Breast epithelium (tissue), 4 donors: ENCODE measurements at regions not wholly inside any gene's neighbourhood (a gene's known extent, or its start where the extent isn't known, plus 50 kb on each side); places are given as distances from the start of the nearest gene placed in this dataset.

ENCODE experiments used
- DNase-seq, 2 donors: peaks; one replicate each; pipeline ENCODE4 v3.0.0-alpha.2; 2019; ENCODE audit warnings: low spot score in 2 of 2
- H3K27ac ChIP-seq, 2 donors: fragments of 200-600 bp; sonication (generic) in 1 of 2; one replicate each; pipeline ENCODE4 v1.5.1; 2016 to 2019; ENCODE audit warnings: mild to moderate bottlenecking in 1 of 2
- H3K27me3 ChIP-seq, 2 donors: fragments of 200-600 bp; sonication (generic) in 1 of 2; one replicate each; pipeline versions ENCODE4 v1.5.1 to v1.6.0; 2017 to 2019; ENCODE audit warnings: control low read depth in 1 of 2, mild to moderate bottlenecking in 1 of 2
- H3K36me3 ChIP-seq: fragments of 200-600 bp; one replicate; pipeline ENCODE4 v1.5.1; 2019
- H3K4me1 ChIP-seq, 2 donors: fragments of 200-600 bp; sonication (generic); one replicate each; pipeline ENCODE4 v1.5.1; 2016 to 2019; ENCODE audit warnings: control low read depth in 1 of 2
- H3K4me3 ChIP-seq, 3 donors: fragments of 200-600 bp; sonication (generic); 1 replicate in 2 of 3; 2 replicates in 1 of 3; pipeline ENCODE4 v1.5.1; 2016 to 2019; ENCODE audit warnings: mild to moderate bottlenecking in 3 of 3, moderate library complexity in 2 of 3
- H3K9me3 ChIP-seq, 2 donors: fragments of 200-600 bp; sonication (generic) in 1 of 2; one replicate each; pipeline ENCODE4 v1.5.1; 2016 to 2019; ENCODE audit warnings: control low read depth in 1 of 2
- CTCF ChIP-seq, 3 donors: fragments of 450-650 bp; IDR thresholded peaks; one replicate each; pipeline ENCODE4 v1.5.1; 2016 to 2017; ENCODE audit warnings: antibody characterized with exemption in 3 of 3, mild to moderate bottlenecking in 3 of 3, moderate library complexity in 3 of 3
- POLR2A ChIP-seq: fragments of 450-650 bp; IDR thresholded peaks from one replicate; pipeline ENCODE4 v1.6.1; 2016; ENCODE audit warnings: antibody characterized with exemption, mild to moderate bottlenecking, moderate library complexity
- POLR2AphosphoS5 ChIP-seq, 3 donors: sonication (generic); formaldehyde crosslinking; IDR thresholded peaks; one replicate each; pipeline ENCODE4 v1.6.1; 2017; ENCODE audit warnings: antibody characterized with exemption in 3 of 3
- intact Hi-C: fragments of 100-400 bp; cut with DNase I; formaldehyde crosslinking; loops from one replicate; pipeline ENCODE4 v1.15.1; 2023; ENCODE audit warnings: low total_unique reads

- no peak for DNase-seq
- Histone ChIP-seq H3K4me3 (no peak overlapping the region), H3K27ac (peak overlapping the region in 1 of 2 donors; percentile 37), H3K4me1 (peaks cover 0 to 10% of the 10 kb centered on the region in 2 donors), H3K36me3 (no peaks in the 10 kb centered on the region), H3K27me3 (no peaks in the 10 kb centered on the region), H3K9me3 (no peaks in the 10 kb centered on the region)
- intact Hi-C loops: no loop called here
- no peak for TF ChIP-seq CTCF (IDR thresholded peaks at IDR 0.05)
- no peak for TF ChIP-seq POLR2A
- no peak for TF ChIP-seq POLR2AphosphoS5 (IDR thresholded peaks at IDR 0.05)
Observed at GRCh38 chr2:234261736-234262135, 211.2 kb downstream of the SPP2 start.

GRCh38 chr2:234259440-234259839 lies 208.9 kb downstream of the SPP2 start:
- TF ChIP-seq POLR2A: no peak
- TF ChIP-seq CTCF (IDR thresholded peaks at IDR 0.05): no peak
- no peak for TF ChIP-seq POLR2AphosphoS5 (IDR thresholded peaks at IDR 0.05)
- no peaks in the 10 kb centered on the region for H3K9me3 ChIP-seq
- no peak overlapping the region for H3K27ac ChIP-seq
- intact Hi-C loops: no loop called here
- no peak for DNase-seq
- H3K4me1 ChIP-seq: peaks cover 0 to 10% of the 10 kb centered on the region in 2 donors
- H3K36me3 ChIP-seq: no peaks in the 10 kb centered on the region
- no peak overlapping the region for H3K4me3 ChIP-seq
- no peaks in the 10 kb centered on the region for H3K27me3 ChIP-seq

GRCh38 chr2:234258562-234259141 lies 208.2 kb downstream of the SPP2 start:
- H3K4me3 ChIP-seq: no peak overlapping the region
- DNase-seq: no peak
- H3K9me3 ChIP-seq: no peaks in the 10 kb centered on the region
- H3K36me3 ChIP-seq: no peaks in the 10 kb centered on the region
- TF ChIP-seq POLR2AphosphoS5 (IDR thresholded peaks at IDR 0.05) (no peak), CTCF (IDR thresholded peaks at IDR 0.05) (no peak), POLR2A (no peak)
- H3K27me3 ChIP-seq: no peaks in the 10 kb centered on the region
- peak overlapping the region; percentile 79 to 80 for H3K27ac ChIP-seq
- intact Hi-C loops: no loop called here
- H3K4me1 ChIP-seq: peaks cover 0 to 10% of the 10 kb centered on the region in 2 donors

- Histone ChIP-seq H3K4me1 (peaks cover 0 to 10% of the 10 kb centered on the region in 2 donors), H3K36me3 (no peaks in the 10 kb centered on the region), H3K4me3 (no peak overlapping the region), H3K27ac (peak overlapping the region; percentile 79 to 80), H3K27me3 (no peaks in the 10 kb centered on the region), H3K9me3 (no peaks in the 10 kb centered on the region)
- peak in 2 of 3 donors; percentile 72 to 83 for TF ChIP-seq POLR2AphosphoS5 (IDR thresholded peaks at IDR 0.05)
- peak; percentile 26 to 71 (median 44) for TF ChIP-seq CTCF (IDR thresholded peaks at IDR 0.05)
- TF ChIP-seq POLR2A: no peak
- intact Hi-C loops: no loop called here
- DNase-seq: peak in 1 of 2 donors; percentile 91
Observed at GRCh38 chr2:234257859-234258561, 207.5 kb downstream of the SPP2 start.

GRCh38 chr2:234256516-234256915 lies 206.0 kb downstream of the SPP2 start:
- DNase-seq: no peak
- Histone ChIP-seq H3K4me1 (peaks cover 3 to 17% of the 10 kb centered on the region in 2 donors), H3K27me3 (no peaks in the 10 kb centered on the region), H3K27ac (peak overlapping the region; percentile 39 to 80), H3K4me3 (no peak overlapping the region), H3K36me3 (no peaks in the 10 kb centered on the region), H3K9me3 (no peaks in the 10 kb centered on the region)
- TF ChIP-seq POLR2A (no peak), POLR2AphosphoS5 (IDR thresholded peaks at IDR 0.05) (no peak), CTCF (IDR thresholded peaks at IDR 0.05) (no peak)
- intact Hi-C loops: no loop called here
